ENCODE measurements at regions not wholly inside any gene's neighbourhood (a gene's known extent, or its start where the extent isn't known, plus 50 kb on each side); places are given as distances from the start of the nearest gene placed in this dataset.

GRCh38 chr13:55543053-55543452, 1597.7 kb upstream of the PRR20A start:
- no peak for TF ChIP-seq CTCF (conservative IDR thresholded peaks at IDR 0.05; ENCODE audit: low read depth, low read length)
- no peak for TF ChIP-seq EZH2 (IDR thresholded peaks at IDR 0.05; ENCODE audit: borderline replicate concordance, low read depth, low read length, poor library complexity, severe bottlenecking)
